Astrocyte (in vitro differentiated cells and primary cell): ENCODE measurements at regions not wholly inside any gene's neighbourhood (a gene's known extent, or its start where the extent isn't known, plus 50 kb on each side); places are given as distances from the start of the nearest gene placed in this dataset.

ENCODE experiments used
- DNase-seq: peaks from one replicate; pipeline ENCODE4 v3.0.0-alpha.2; 2010; ENCODE audit warnings: low read depth
- FAIRE-seq: peaks from 2 replicates; lab custom pipeline; 2011; peaks lifted over from hg19 to GRCh38; lab: Jason Lieb, UNC
- H2AFZ ChIP-seq: 2 replicates; pipeline ENCODE4 v1.6.0; 2012; ENCODE audit warnings: low read depth, low read length, inconsistent platforms
- H3K27ac ChIP-seq: 2 replicates; pipeline ENCODE4 v1.5.1; 2011; ENCODE audit warnings: low read depth, low read length, inconsistent platforms
- H3K27me3 ChIP-seq: 2 replicates; pipeline ENCODE4 v1.6.0; 2011; ENCODE audit warnings: low read length, inconsistent platforms; ENCODE audit not compliant: insufficient read depth
- H3K36me3 ChIP-seq: 2 replicates; pipeline ENCODE4 v1.5.1; 2011; ENCODE audit warnings: low read length, inconsistent platforms; ENCODE audit not compliant: insufficient read depth
- H3K4me1 ChIP-seq: 2 replicates; pipeline ENCODE4 v1.5.1; 2011; ENCODE audit warnings: low read length, inconsistent platforms; ENCODE audit not compliant: insufficient read depth
- H3K4me2 ChIP-seq: 2 replicates; pipeline ENCODE4 v1.6.0; 2012; ENCODE audit warnings: low read length, inconsistent platforms
- H3K4me3 ChIP-seq: 2 replicates; pipeline ENCODE4 v1.5.1; 2011; ENCODE audit warnings: low read depth, mild to moderate bottlenecking, low read length, inconsistent platforms; ENCODE audit not compliant: insufficient read depth
- H3K79me2 ChIP-seq: 2 replicates; pipeline ENCODE4 v1.6.0; 2012; ENCODE audit warnings: mild to moderate bottlenecking, low read length, inconsistent platforms; ENCODE audit not compliant: insufficient read depth
- H3K9ac ChIP-seq: 2 replicates; pipeline ENCODE4 v1.6.0; 2012; ENCODE audit warnings: mild to moderate bottlenecking, low read length, inconsistent platforms
- H3K9me3 ChIP-seq: 2 replicates; pipeline ENCODE4 v1.5.1; 2012; ENCODE audit warnings: low read depth, mild to moderate bottlenecking, low read length, inconsistent platforms; ENCODE audit not compliant: insufficient read depth
- H4K20me1 ChIP-seq: 2 replicates; pipeline ENCODE4 v1.6.0; 2012; ENCODE audit warnings: low read length, inconsistent platforms; ENCODE audit not compliant: insufficient read depth
- H3K27ac Mint-ChIP-seq: one replicate; pipeline ENCODE4 v1.8.0; 2021; ENCODE audit warnings: mild to moderate bottlenecking, mixed read lengths; ENCODE audit not compliant: unreplicated experiment
- H3K27me3 Mint-ChIP-seq: one replicate; pipeline ENCODE4 v1.8.0; 2021; ENCODE audit warnings: low read depth, mixed read lengths; ENCODE audit not compliant: unreplicated experiment
- H3K36me3 Mint-ChIP-seq: one replicate; pipeline ENCODE4 v1.8.0; 2021; ENCODE audit warnings: low read depth, mixed read lengths; ENCODE audit not compliant: unreplicated experiment
- H3K4me1 Mint-ChIP-seq: one replicate; pipeline ENCODE4 v1.8.0; 2021; ENCODE audit warnings: low read depth, mixed read lengths; ENCODE audit not compliant: unreplicated experiment
- H3K4me3 Mint-ChIP-seq: one replicate; pipeline ENCODE4 v1.8.0; 2021; ENCODE audit warnings: mild to moderate bottlenecking, moderate library complexity, mixed read lengths; ENCODE audit not compliant: unreplicated experiment
- H3K9me3 Mint-ChIP-seq: one replicate; pipeline ENCODE4 v1.8.0; 2021; ENCODE audit warnings: mild to moderate bottlenecking, mixed read lengths; ENCODE audit not compliant: unreplicated experiment
- EZH2 ChIP-seq: IDR thresholded peaks from 2 replicates; pipeline ENCODE4 v1.6.1; 2012; ENCODE audit warnings: mild to moderate bottlenecking, low read length, inconsistent platforms; ENCODE audit not compliant: insufficient read depth
- TF ChIP-seq, protein P1 (sequence below): IDR thresholded peaks from 2 replicates; pipeline ENCODE4 v1.5.1; 2011; ENCODE audit warnings: low read depth, mild to moderate bottlenecking, inconsistent platforms, low read length, moderate library complexity; ENCODE audit not compliant: insufficient read depth

DNA sequence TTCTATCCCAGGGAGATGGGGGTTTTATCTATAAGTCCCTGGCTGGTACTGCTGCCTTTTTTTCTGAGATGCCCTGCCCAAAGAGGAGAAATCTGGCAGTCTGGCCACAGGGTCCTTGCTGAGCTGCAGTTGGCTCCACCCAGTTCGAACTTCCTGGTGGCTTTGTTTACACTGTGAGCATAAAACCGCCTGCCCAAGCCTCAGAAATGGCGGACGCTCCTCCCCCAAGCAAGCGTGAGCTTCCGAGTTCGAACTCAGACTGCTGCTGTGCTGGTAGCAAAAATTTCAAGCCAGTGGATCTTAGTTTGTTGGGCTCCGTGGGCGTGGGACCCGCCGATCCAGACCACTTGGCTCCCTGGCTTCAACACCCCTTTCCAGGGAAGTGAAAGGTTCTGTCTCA, 126.8 kb upstream of the SUCLG2 start:
- Histone ChIP-seq H3K4me1 (no peaks in the 10 kb centered on the region), H2AFZ (no peak overlapping the region), H3K27me3 (no peaks in the 10 kb centered on the region), H3K9ac (no peak overlapping the region), H3K79me2 (no peaks in the 10 kb centered on the region), H3K36me3 (no peaks in the 10 kb centered on the region), H3K27ac (no peak overlapping the region), H3K9me3 (no peaks in the 10 kb centered on the region), H3K4me2 (no peak overlapping the region), H3K4me3 (no peak overlapping the region), H4K20me1 (no peaks in the 10 kb centered on the region)
- no peaks in the 10 kb centered on the region for H3K4me1 Mint-ChIP-seq
- no peak overlapping the region for H3K4me3 Mint-ChIP-seq
- no peaks in the 10 kb centered on the region for H3K36me3 Mint-ChIP-seq
- no peak for DNase-seq
- H3K27me3 Mint-ChIP-seq: no peaks in the 10 kb centered on the region
- peaks cover 21% of the 10 kb centered on the region for H3K9me3 Mint-ChIP-seq
- no peak overlapping the region for H3K27ac Mint-ChIP-seq
- FAIRE-seq: no peak
- no peak for TF ChIP-seq EZH2
- TF ChIP-seq, protein P1, sequence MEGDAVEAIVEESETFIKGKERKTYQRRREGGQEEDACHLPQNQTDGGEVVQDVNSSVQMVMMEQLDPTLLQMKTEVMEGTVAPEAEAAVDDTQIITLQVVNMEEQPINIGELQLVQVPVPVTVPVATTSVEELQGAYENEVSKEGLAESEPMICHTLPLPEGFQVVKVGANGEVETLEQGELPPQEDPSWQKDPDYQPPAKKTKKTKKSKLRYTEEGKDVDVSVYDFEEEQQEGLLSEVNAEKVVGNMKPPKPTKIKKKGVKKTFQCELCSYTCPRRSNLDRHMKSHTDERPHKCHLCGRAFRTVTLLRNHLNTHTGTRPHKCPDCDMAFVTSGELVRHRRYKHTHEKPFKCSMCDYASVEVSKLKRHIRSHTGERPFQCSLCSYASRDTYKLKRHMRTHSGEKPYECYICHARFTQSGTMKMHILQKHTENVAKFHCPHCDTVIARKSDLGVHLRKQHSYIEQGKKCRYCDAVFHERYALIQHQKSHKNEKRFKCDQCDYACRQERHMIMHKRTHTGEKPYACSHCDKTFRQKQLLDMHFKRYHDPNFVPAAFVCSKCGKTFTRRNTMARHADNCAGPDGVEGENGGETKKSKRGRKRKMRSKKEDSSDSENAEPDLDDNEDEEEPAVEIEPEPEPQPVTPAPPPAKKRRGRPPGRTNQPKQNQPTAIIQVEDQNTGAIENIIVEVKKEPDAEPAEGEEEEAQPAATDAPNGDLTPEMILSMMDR: no peak

DNA sequence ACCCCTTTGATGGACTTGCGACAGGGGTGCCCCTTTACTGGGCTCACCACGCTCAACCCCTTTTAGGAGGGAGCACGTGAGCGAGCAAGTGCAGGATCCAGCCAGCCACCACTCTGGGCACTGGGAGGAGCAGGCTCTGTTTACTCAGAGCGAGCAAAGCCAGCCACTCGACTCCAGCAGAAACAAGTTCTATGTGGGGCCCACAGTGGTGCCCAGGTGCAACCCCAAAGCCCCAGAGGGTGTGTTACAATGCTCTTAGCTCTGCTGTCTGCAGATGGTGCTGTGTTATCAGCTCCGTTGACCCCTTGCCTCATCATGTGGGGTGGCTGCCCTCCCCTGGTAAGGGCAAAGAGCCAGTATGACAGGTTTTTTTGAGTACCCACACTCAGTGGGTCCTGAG, 120.3 kb upstream of the SUCLG2 start:
- Mint-ChIP-seq H3K4me1 (no peaks in the 10 kb centered on the region), H3K27me3 (peaks cover 3% of the 10 kb centered on the region), H3K27ac (no peak overlapping the region), H3K4me3 (no peak overlapping the region), H3K9me3 (peaks cover 13% of the 10 kb centered on the region), H3K36me3 (no peaks in the 10 kb centered on the region)
- H3K27ac ChIP-seq: no peak overlapping the region
- no peaks in the 10 kb centered on the region for H3K36me3 ChIP-seq
- H2AFZ ChIP-seq: no peak overlapping the region
- no peaks in the 10 kb centered on the region for H3K27me3 ChIP-seq
- no peak overlapping the region for H3K4me2 ChIP-seq
- no peaks in the 10 kb centered on the region for H3K4me1 ChIP-seq
- H4K20me1 ChIP-seq: no peaks in the 10 kb centered on the region
- no peaks in the 10 kb centered on the region for H3K79me2 ChIP-seq
- H3K9ac ChIP-seq: no peak overlapping the region
- no peak overlapping the region for H3K4me3 ChIP-seq
- no peak for TF ChIP-seq EZH2
- TF ChIP-seq, protein P1: no peak
- no peak for DNase-seq
- FAIRE-seq: no peak
- H3K9me3 ChIP-seq: no peaks in the 10 kb centered on the region

DNA sequence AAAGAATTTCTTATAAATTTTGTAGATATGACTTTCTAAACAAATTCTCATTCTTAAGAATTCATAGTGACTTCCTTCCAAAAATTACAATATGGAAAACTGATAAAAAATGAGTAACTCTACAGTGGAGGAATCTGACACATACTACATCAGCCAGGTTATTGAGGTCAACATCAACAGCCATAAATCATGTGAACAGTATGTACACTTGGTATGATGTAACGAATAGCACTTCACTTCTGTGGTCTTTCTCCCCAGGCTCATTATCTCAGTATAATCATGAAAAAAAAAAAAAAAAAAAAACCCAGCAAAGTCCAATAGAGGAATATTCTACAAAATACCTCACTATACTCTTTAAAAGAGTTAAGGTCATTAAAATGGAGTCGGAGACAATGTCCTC, 111.2 kb upstream of the SUCLG2 start:
- Histone ChIP-seq H3K9ac (no peak overlapping the region), H3K27me3 (no peaks in the 10 kb centered on the region), H3K79me2 (no peaks in the 10 kb centered on the region), H4K20me1 (no peaks in the 10 kb centered on the region), H3K4me3 (no peak overlapping the region), H3K9me3 (no peaks in the 10 kb centered on the region), H2AFZ (no peak overlapping the region), H3K4me2 (no peak overlapping the region), H3K36me3 (no peaks in the 10 kb centered on the region), H3K4me1 (no peaks in the 10 kb centered on the region), H3K27ac (no peak overlapping the region)
- FAIRE-seq (no peak), DNase-seq (no peak)
- Mint-ChIP-seq H3K27me3 (no peaks in the 10 kb centered on the region), H3K4me3 (no peak overlapping the region), H3K9me3 (peaks cover 13% of the 10 kb centered on the region), H3K36me3 (no peaks in the 10 kb centered on the region), H3K4me1 (no peaks in the 10 kb centered on the region), H3K27ac (no peak overlapping the region)
- TF ChIP-seq EZH2: no peak
- TF ChIP-seq, protein P1: no peak
